GM21528 (cell line): ENCODE measurements at regions not wholly inside any gene's neighbourhood (a gene's known extent, or its start where the extent isn't known, plus 50 kb on each side); places are given as distances from the start of the nearest gene placed in this dataset.
"Not testable (repeated sequence)": the region's sequence is repeated elsewhere in the genome, so short reads cannot be mapped to it uniquely, and the experiment has no call there.

Experiments
- ATAC-seq: cut with Tn5 transposase; IDR thresholded peaks from one replicate; pipeline ENCODE4 v1.9.1; 2021; ENCODE audit warnings: mild to moderate bottlenecking, moderate library complexity; ENCODE audit not compliant: unreplicated experiment, low FRiP score

GRCh38 chr18:38698088-38698487 lies 1132.5 kb upstream of the CELF4 start:
- no peak for ATAC-seq

- ATAC-seq, result no peak
Measured at GRCh38 chr18:38695559-38696280, 1130.1 kb upstream of the CELF4 start.

GRCh38 chr18:38693104-38693503 lies 1127.5 kb upstream of the CELF4 start:
- ATAC-seq, result no peak

- no peak for ATAC-seq
Measured at GRCh38 chr18:38690626-38691025, 1125.0 kb upstream of the CELF4 start.

GRCh38 chr18:38688416-38688815 lies 1122.8 kb upstream of the CELF4 start:
- no peak for ATAC-seq

- no peak for ATAC-seq
Measured at GRCh38 chr18:38670486-38670885, 1104.9 kb upstream of the CELF4 start.

- ATAC-seq, result no peak
Measured at GRCh38 chr18:38664929-38665328, 1099.3 kb upstream of the CELF4 start.

- ATAC-seq, result no peak
Measured at GRCh38 chr18:38663682-38664081, 1098.1 kb upstream of the CELF4 start.

- no peak for ATAC-seq
Measured at GRCh38 chr18:38663270-38663669, 1097.7 kb upstream of the CELF4 start.

GRCh38 chr18:38654946-38655345 lies 1089.3 kb upstream of the CELF4 start:
- ATAC-seq, result no peak

- no peak for ATAC-seq
Measured at GRCh38 chr18:38651736-38652135, 1086.1 kb upstream of the CELF4 start.

- ATAC-seq, result no peak
Measured at GRCh38 chr18:38648179-38648578, 1082.6 kb upstream of the CELF4 start.

GRCh38 chr18:38646296-38646695 lies 1080.7 kb upstream of the CELF4 start:
- ATAC-seq, result no peak

- no peak for ATAC-seq
Measured at GRCh38 chr18:38644875-38645641, 1079.5 kb upstream of the CELF4 start.

GRCh38 chr18:38642711-38643110 lies 1077.1 kb upstream of the CELF4 start:
- ATAC-seq, result no peak

- not testable (repeated sequence) for ATAC-seq
Measured at GRCh38 chr18:38639700-38640099, 1074.1 kb upstream of the CELF4 start.

- no peak for ATAC-seq
Measured at GRCh38 chr18:38635709-38636430, 1070.3 kb upstream of the CELF4 start.

GRCh38 chr18:38634117-38634516 lies 1068.5 kb upstream of the CELF4 start:
- ATAC-seq, result no peak

- ATAC-seq, result no peak
Measured at GRCh38 chr18:38633333-38633732, 1067.7 kb upstream of the CELF4 start.

- ATAC-seq, result no peak
Measured at GRCh38 chr18:38619129-38619528, 1053.5 kb upstream of the CELF4 start.

GRCh38 chr18:38616306-38616705 lies 1050.7 kb upstream of the CELF4 start:
- no peak for ATAC-seq
